Ovary (tissue), 7 donors: ENCODE measurements at regions not wholly inside any gene's neighbourhood (a gene's known extent, or its start where the extent isn't known, plus 50 kb on each side); places are given as distances from the start of the nearest gene placed in this dataset.

ENCODE experiments used
- DNase-seq, 5 donors: peaks; one replicate each; pipeline ENCODE4 v3.0.0-alpha.2; 2019 to 2020
- H3K27ac ChIP-seq, 2 donors: fragments of 200-600 bp; one replicate each; pipeline versions ENCODE4 v1.5.1 to v1.8.0; 2019 to 2022
- H3K27me3 ChIP-seq: fragments of 200-600 bp; one replicate; pipeline ENCODE4 v1.8.0; 2022
- H3K36me3 ChIP-seq: fragments of 200-600 bp; sonication (generic); one replicate; pipeline ENCODE4 v1.5.1; 2019
- H3K4me1 ChIP-seq: one replicate; pipeline ENCODE4 v1.8.1; 2013; ENCODE audit warnings: mild to moderate bottlenecking, moderate library complexity; ENCODE audit not compliant: insufficient read depth
- H3K4me3 ChIP-seq: fragments of 200-600 bp; sonication (generic); one replicate; pipeline ENCODE4 v1.5.1; 2017
- H3K9me3 ChIP-seq, 2 donors: fragments of 200-600 bp in 1 of 2; sonication (generic) in 1 of 2; one replicate each; pipeline versions ENCODE4 v1.5.1 to v1.8.1; 2013 to 2019; ENCODE audit warnings: mild to moderate bottlenecking in 1 of 2, moderate library complexity in 1 of 2
- EP300 ChIP-seq: sonication (generic); formaldehyde crosslinking; IDR thresholded peaks from one replicate; pipeline ENCODE4 v1.6.1; 2017; ENCODE audit warnings: antibody characterized with exemption
- POLR2A ChIP-seq: fragments of 450-650 bp; IDR thresholded peaks from one replicate; pipeline ENCODE4 v1.6.1; 2017; ENCODE audit warnings: antibody characterized with exemption, mild to moderate bottlenecking, moderate library complexity
- WGBS, 3 donors: extraction: QIAGEN DNeasy Blood & Tissue Kit in 1 of 3; methylation state at CpG; one replicate each; pipeline versions ENCODE4 v1.1.5 to v1.1.7; 2013 to 2017; 5-methylcytosine and 5-hydroxymethylcytosine counted together
- intact Hi-C, 4 donors: fragments of 100-400 bp; cut with DNase I; formaldehyde crosslinking; loops; one replicate each; pipeline versions ENCODE4 v1.11.0 to v1.15.1; 2022 to 2023
- TF ChIP-seq, protein P1 (sequence below), 3 donors: fragments of 450-650 bp in 2 of 3; fragments of 200-600 bp in 1 of 3; IDR thresholded peaks; one replicate each; pipeline versions ENCODE4 v1.5.1 to v1.8.0; 2016 to 2022; ENCODE audit warnings: antibody characterized with exemption in 3 of 3, mild to moderate bottlenecking in 1 of 3
- donor health status: DM: no; HTN: no; CAD: no; lungs with moderate emphysema.
- donor health status: DM: no; HTN: no; CAD: no.
- donor health status: Bipolar disorder and iron deficiency.
- donor health status: DM: no; HTN: no; CAD: no.
- donor health status: DM: yes; HTN: yes; CAD: no.

DNA sequence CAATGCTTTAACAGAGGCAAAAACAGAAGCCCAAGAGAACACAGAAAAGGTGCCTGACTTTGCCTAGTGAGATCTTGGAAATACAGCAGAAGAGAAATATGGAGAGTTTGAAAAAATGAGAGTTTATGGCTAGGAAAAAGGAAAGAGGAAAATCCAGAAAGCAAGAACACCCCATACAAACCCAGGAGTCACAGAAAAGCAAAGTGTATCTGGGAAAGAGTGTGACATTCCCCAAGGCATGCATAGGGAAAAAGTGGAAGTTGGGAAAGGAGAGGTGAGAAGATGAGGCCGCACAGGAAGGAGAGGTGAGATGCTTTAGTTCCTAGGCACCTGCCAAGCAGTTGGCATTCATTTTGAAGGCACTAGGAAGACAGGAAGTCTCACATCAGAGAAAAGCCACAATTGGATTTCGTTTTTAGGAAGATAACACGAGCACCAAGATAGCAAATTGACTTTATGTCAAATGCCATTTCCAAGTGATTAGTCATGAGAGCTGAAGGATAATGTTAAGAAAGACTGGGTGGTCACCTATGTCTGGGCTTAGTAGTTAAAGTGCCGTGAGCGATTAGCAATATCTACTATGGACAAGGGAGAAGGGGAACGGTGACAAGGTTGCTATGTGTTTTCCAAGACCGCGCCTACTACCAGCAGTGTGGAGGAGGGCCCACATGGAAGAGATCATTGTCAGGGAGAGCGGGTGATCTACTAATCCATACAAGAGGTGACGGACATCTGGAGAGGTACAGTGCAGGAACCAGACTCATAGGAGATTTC is 224.1 kb upstream of the PARD3B start:
- no peaks in the 10 kb centered on the region for H3K4me1 ChIP-seq

DNA sequence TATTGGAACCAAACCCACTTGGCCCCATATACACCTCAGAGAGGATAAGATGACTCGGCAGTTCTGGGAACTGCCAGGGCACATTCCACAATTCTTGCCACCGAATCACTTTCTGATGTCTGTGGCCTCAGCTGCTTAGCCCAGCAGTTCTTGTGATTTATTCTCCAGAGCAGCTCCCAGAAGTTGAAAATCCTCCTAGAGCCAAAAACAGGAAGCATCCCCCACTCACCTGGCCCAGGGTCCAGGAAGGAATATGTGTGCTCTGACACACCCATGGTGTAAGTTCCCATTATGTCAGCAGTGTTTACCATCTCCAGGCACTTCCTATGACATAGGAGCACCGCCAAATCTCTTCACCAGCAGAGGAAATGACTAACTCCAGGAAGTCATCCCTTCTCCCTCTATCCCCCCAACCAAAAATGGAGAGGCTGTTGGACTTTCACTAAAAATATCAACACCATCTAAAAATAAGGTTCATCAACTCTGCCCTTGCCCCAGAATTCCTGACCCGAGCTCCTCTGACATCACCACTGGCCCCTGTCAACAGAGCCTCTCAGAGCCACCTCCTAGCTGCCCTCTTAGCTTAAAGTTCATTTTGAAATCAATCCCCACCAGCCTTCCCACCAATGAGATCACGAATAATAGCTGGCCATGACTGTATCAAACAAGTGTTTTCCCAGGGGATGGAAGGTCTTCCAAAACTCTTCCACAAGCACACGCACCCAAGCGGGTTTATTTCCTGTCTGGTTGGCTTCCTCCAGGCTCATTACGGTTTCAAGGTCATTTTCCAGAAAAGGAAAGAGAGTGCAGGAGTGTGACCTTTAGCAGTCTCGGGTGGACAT is 223.1 kb upstream of the PARD3B start:
- intact Hi-C loops, result loop anchor here in 2 of 4 donors (10.0 kb wide), 3 partner anchors 373 to 1603 kb away; no protein-coding TSS in a partner anchor
- no peaks in the 10 kb centered on the region for H3K36me3 ChIP-seq
- peak in 1 of 5 donors; percentile 28 for DNase-seq
- TF ChIP-seq, protein P1, sequence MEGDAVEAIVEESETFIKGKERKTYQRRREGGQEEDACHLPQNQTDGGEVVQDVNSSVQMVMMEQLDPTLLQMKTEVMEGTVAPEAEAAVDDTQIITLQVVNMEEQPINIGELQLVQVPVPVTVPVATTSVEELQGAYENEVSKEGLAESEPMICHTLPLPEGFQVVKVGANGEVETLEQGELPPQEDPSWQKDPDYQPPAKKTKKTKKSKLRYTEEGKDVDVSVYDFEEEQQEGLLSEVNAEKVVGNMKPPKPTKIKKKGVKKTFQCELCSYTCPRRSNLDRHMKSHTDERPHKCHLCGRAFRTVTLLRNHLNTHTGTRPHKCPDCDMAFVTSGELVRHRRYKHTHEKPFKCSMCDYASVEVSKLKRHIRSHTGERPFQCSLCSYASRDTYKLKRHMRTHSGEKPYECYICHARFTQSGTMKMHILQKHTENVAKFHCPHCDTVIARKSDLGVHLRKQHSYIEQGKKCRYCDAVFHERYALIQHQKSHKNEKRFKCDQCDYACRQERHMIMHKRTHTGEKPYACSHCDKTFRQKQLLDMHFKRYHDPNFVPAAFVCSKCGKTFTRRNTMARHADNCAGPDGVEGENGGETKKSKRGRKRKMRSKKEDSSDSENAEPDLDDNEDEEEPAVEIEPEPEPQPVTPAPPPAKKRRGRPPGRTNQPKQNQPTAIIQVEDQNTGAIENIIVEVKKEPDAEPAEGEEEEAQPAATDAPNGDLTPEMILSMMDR (IDR thresholded peaks at IDR 0.05), result no peak
- TF ChIP-seq POLR2A (no peak), EP300 (no peak)
- H3K27ac ChIP-seq, result no peak overlapping the region
- no peaks in the 10 kb centered on the region for H3K4me1 ChIP-seq
- H3K27me3 ChIP-seq, result no peaks in the 10 kb centered on the region
- WGBS, 3 donors, result 60 to 63% (median 61%) methylated on average over 9 of the region's 9 CpGs
- no peak overlapping the region for H3K4me3 ChIP-seq
- H3K9me3 ChIP-seq, result no peaks in the 10 kb centered on the region

More for the DNA sequence above, 224.1 kb upstream of the PARD3B start:
- DNase-seq, result no peak
- Histone ChIP-seq H3K27me3 (no peaks in the 10 kb centered on the region), H3K27ac (no peak overlapping the region), H3K9me3 (no peaks in the 10 kb centered on the region), H3K36me3 (no peaks in the 10 kb centered on the region), H3K4me3 (no peak overlapping the region)
- no peak for TF ChIP-seq POLR2A
- intact Hi-C loops, result loop anchor here in 2 of 4 donors (10.0 kb wide), 3 partner anchors 374 to 1604 kb away; no protein-coding TSS in a partner anchor
- WGBS, 3 donors, result 88 to 92% (median 91%) methylated on average over 10 of the region's 10 CpGs

DNA sequence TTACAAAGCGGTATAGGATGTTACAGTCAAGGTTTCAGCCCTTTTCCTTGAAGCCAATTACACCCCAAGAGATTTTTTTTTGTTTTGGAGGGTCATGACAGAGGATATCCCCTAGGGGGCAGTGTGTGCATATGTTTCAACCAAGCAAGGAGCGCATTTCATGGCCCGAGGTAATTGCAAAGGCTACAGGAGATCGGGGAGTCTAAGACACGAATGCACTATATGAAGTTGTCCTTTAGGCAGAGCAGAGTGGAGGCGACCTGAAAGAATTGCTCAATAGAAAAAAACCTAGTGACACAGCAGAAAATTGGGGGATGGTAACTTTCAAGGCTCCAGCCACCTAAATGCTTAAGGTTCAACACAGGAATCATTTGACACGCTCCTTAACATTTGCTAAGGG is 219.8 kb upstream of the PARD3B start:
- no peaks in the 10 kb centered on the region for H3K36me3 ChIP-seq
- TF ChIP-seq, protein P1 (IDR thresholded peaks at IDR 0.05), result peak; percentile 65 to 83 (median 73)
- TF ChIP-seq EP300, result no peak
- no peak for TF ChIP-seq POLR2A
- H3K4me3 ChIP-seq, result no peak overlapping the region
- H3K9me3 ChIP-seq, result no peaks in the 10 kb centered on the region
- peak in 4 of 5 donors; percentile 52 to 72 (median 58) for DNase-seq
- H3K27me3 ChIP-seq, result no peaks in the 10 kb centered on the region
- 14 to 16% (median 15%) methylated on average over 7 of the region's 7 CpGs for WGBS, 3 donors
- intact Hi-C loops, result loop anchor here in 3 of 4 donors (5.0 to 10.0 kb wide), 5 partner anchors 367 to 1599 kb away; no protein-coding TSS in a partner anchor
- no peaks in the 10 kb centered on the region for H3K4me1 ChIP-seq
- H3K27ac ChIP-seq, result no peak overlapping the region

DNA sequence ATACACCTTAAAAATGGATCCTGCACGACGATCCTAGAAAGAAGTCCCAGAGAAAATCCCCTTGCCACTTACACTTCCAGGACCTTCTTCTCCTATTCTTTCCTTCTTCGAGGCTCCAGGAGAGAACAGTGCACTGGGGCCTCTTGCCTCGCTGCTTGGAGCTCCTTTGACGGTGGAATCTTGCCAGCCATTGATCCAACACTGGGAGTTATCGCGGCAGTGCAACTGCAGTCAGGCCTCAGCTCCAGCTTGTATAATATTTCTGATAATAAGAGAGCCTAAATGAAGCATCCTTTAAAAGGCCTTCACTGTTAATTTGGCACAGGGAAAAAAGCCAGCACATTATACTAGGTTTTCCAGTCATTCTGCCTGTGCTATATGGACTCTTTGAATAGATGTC is 216.9 kb upstream of the PARD3B start:
- no peak overlapping the region for H3K4me3 ChIP-seq
- no peaks in the 10 kb centered on the region for H3K9me3 ChIP-seq
- intact Hi-C loops, result loop anchor here in 3 of 4 donors (5.0 to 10.0 kb wide), 5 partner anchors 364 to 1596 kb away; no protein-coding TSS in a partner anchor
- WGBS, 3 donors, result 90 to 97% (median 97%) methylated on average over 7 of the region's 7 CpGs
- TF ChIP-seq, protein P1 (IDR thresholded peaks at IDR 0.05), result no peak
- TF ChIP-seq POLR2A (no peak), EP300 (no peak)
- no peaks in the 10 kb centered on the region for H3K4me1 ChIP-seq
- H3K36me3 ChIP-seq, result no peaks in the 10 kb centered on the region
- DNase-seq, result no peak
- no peak overlapping the region for H3K27ac ChIP-seq
- H3K27me3 ChIP-seq, result no peaks in the 10 kb centered on the region
